ENCODE measurements at regions not wholly inside any gene's neighbourhood (a gene's known extent, or its start where the extent isn't known, plus 50 kb on each side); places are given as distances from the start of the nearest gene placed in this dataset.
"Not testable (repeated sequence)": the region's sequence is repeated elsewhere in the genome, so short reads cannot be mapped to it uniquely, and the experiment has no call there.

- DNase-seq (ENCODE audit: low read depth in 1 of 2, low spot score in 1 of 2): no peak
- Histone ChIP-seq H3K27ac (0 out of 6 replicates have a peak overlapping the region, but pooled peaks of 1 of the 2 experiments have one; percentile 8), H3K9me3 (no peaks in the 10 kb centered on the region), H3K4me1 (peaks cover 12% of the 10 kb centered on the region; the same call in 2 of the 3 replicates), H3K4me2 (peak overlapping the region; percentile 47), H3K4me3 (no peak overlapping the region)
- ChIA-PET CTCF (no interaction called here), POLR2A (no interaction called here)
- TF ChIP-seq, protein P1, sequence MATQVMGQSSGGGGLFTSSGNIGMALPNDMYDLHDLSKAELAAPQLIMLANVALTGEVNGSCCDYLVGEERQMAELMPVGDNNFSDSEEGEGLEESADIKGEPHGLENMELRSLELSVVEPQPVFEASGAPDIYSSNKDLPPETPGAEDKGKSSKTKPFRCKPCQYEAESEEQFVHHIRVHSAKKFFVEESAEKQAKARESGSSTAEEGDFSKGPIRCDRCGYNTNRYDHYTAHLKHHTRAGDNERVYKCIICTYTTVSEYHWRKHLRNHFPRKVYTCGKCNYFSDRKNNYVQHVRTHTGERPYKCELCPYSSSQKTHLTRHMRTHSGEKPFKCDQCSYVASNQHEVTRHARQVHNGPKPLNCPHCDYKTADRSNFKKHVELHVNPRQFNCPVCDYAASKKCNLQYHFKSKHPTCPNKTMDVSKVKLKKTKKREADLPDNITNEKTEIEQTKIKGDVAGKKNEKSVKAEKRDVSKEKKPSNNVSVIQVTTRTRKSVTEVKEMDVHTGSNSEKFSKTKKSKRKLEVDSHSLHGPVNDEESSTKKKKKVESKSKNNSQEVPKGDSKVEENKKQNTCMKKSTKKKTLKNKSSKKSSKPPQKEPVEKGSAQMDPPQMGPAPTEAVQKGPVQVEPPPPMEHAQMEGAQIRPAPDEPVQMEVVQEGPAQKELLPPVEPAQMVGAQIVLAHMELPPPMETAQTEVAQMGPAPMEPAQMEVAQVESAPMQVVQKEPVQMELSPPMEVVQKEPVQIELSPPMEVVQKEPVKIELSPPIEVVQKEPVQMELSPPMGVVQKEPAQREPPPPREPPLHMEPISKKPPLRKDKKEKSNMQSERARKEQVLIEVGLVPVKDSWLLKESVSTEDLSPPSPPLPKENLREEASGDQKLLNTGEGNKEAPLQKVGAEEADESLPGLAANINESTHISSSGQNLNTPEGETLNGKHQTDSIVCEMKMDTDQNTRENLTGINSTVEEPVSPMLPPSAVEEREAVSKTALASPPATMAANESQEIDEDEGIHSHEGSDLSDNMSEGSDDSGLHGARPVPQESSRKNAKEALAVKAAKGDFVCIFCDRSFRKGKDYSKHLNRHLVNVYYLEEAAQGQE (IDR thresholded peaks at IDR 0.05): no peak
- TF ChIP-seq KDM1A (IDR thresholded peaks at IDR 0.05; ENCODE audit: low read depth) (no peak), RFX5 (IDR thresholded peaks at IDR 0.05) (no peak), ZFP36 (IDR thresholded peaks at IDR 0.05; ENCODE audit: borderline replicate concordance, partially characterized antibody) (no peak), CBX8 (IDR thresholded peaks at IDR 0.05) (no peak), HEYL (CRISPR knock-in tag; IDR thresholded peaks at IDR 0.05) (no peak), ESRRA (IDR thresholded peaks at IDR 0.05; ENCODE audit: borderline replicate concordance, low read length) (no peak), SREBF2 (IDR thresholded peaks at IDR 0.05) (no peak), NR3C1 (IDR thresholded peaks at IDR 0.05) (no peak), EHF (CRISPR knock-in tag; IDR thresholded peaks at IDR 0.05) (no peak), RAD21 (conservative IDR thresholded peaks at IDR 0.05 in 1 of 2, IDR thresholded peaks at IDR 0.05 in 1 of 2) (no peak), ATOH8 (CRISPR knock-in tag; IDR thresholded peaks at IDR 0.05; ENCODE audit: low read depth) (no peak)
- TF ChIP-seq, protein P2, sequence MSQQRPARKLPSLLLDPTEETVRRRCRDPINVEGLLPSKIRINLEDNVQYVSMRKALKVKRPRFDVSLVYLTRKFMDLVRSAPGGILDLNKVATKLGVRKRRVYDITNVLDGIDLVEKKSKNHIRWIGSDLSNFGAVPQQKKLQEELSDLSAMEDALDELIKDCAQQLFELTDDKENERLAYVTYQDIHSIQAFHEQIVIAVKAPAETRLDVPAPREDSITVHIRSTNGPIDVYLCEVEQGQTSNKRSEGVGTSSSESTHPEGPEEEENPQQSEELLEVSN (IDR thresholded peaks at IDR 0.05; ENCODE audit: borderline replicate concordance, low read depth): no peak
- no peak for ATAC-seq
- no peak for FAIRE-seq
Observed at GRCh38 chr15:36161108-36161507, 418.3 kb upstream of the CDIN1 start.

DNA sequence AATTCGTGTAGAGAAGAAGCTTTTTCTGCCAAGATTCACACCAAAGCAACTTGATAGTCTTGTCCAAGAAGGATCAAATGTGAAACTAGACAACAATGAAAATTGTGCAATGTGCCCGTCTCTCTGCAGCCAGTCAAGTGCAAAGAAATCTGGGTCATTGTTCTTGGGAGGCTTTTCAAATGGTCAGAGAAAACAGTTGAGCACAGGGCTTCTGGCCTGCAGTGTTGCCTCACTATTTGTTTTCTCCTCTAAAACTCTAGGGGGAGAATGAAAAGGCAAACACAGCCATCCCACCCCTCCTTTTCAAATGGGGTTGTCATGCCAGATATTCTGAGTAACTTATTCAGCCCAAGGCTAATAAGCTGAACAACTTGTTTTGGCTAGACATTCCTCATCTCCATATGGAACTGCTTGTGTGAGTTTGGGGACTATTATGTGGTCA lies 417.6 kb upstream of the CDIN1 start:
- Histone ChIP-seq H3K4me1 (peaks cover 9% of the 10 kb centered on the region; the same call in 2 of the 3 replicates), H3K27ac (no peak overlapping the region), H3K4me3 (no peak overlapping the region), H3K9me3 (no peaks in the 10 kb centered on the region), H3K4me2 (peak overlapping the region; percentile 47)
- TF ChIP-seq CEBPB (IDR thresholded peaks at IDR 0.05): peak; percentile 39 to 74; a peak in 3 of 4 replicates
- no peak for TF ChIP-seq TP53 (CRISPR knock-in tag; IDR thresholded peaks at IDR 0.05)
- DNase-seq (ENCODE audit: low read depth in 1 of 2, low spot score in 1 of 2) (peak in 1 of 2 experiments; percentile 66), FAIRE-seq (no peak), ATAC-seq (peak in 1 of 2 experiments; percentile 54; a peak in 3 of 6 replicates)
- CTCF ChIA-PET: interaction anchor here (0.5 kb wide), 1 partner anchor 21 kb away, joined by 3 read pairs; no protein-coding TSS in a partner anchor
- 5% methylated on average over 2 of the region's 2 CpGs for WGBS (ENCODE audit: missing lambda C conversion rate)
- POLR2A ChIA-PET: no interaction called here

DNA sequence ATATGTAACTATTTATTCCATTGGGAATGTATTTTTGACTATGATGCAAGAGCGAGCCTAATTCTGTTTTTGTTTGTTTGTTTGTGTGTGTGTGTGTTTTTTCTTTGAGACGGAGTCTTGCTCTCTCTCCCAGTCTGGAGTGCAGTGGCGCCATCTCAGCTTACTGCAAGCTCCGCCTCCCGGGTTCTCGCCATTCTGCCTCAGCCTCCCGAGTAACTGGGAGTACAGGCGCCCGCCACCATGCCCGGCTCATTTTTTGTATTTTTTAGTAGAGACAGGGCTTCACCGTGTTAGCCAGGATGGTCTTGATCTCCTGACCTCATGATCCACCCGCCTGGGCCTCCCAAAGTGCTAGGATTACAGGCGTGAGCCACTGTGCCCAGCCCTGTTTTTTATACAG lies 415.4 kb upstream of the CDIN1 start:
- FAIRE-seq; DNase-seq (ENCODE audit: low read depth in 1 of 2, low spot score in 1 of 2); H3K27ac ChIP-seq; H3K4me2 ChIP-seq; H3K9me3 ChIP-seq; POLR2A ChIA-PET; H3K4me3 ChIP-seq; ATAC-seq; H3K4me1 ChIP-seq: not testable (repeated sequence)
- WGBS (ENCODE audit: missing lambda C conversion rate): 93% methylated on average over 13 of the region's 13 CpGs
- CTCF ChIA-PET: interaction anchor here (1.3 kb wide), 1 partner anchor 12 kb away, joined by 3 read pairs; no protein-coding TSS in a partner anchor

- POLR2A ChIA-PET: no interaction called here
- ATAC-seq (no peak), FAIRE-seq (no peak), DNase-seq (ENCODE audit: low read depth in 1 of 2, low spot score in 1 of 2) (no peak)
- Histone ChIP-seq H3K27ac (no peak overlapping the region), H3K4me2 (peak overlapping the region; percentile 25; the same call in 2 of the 3 replicates), H3K4me1 (peaks cover 25% of the 10 kb centered on the region; the same call in 2 of the 3 replicates), H3K4me3 (no peak overlapping the region), H3K9me3 (no peaks in the 10 kb centered on the region)
- WGBS (ENCODE audit: missing lambda C conversion rate): 56% methylated on average over 2 of the region's 2 CpGs
- CTCF ChIA-PET: no interaction called here
- TF ChIP-seq RAD21 (conservative IDR thresholded peaks at IDR 0.05 in 1 of 2, IDR thresholded peaks at IDR 0.05 in 1 of 2): no peak
- no peak for TF ChIP-seq SMC3 (IDR thresholded peaks at IDR 0.05)
- TF ChIP-seq FOSB (CRISPR knock-in tag; IDR thresholded peaks at IDR 0.05): no peak
- TF ChIP-seq TFCP2L1 (CRISPR knock-in tag; IDR thresholded peaks at IDR 0.05): no peak
- TF ChIP-seq EHF (CRISPR knock-in tag; IDR thresholded peaks at IDR 0.05): no peak
- no peak for TF ChIP-seq MAFK (IDR thresholded peaks at IDR 0.05; ENCODE audit: partially characterized antibody)
- no peak for TF ChIP-seq ZFP36 (IDR thresholded peaks at IDR 0.05; ENCODE audit: borderline replicate concordance, partially characterized antibody)
- no peak for TF ChIP-seq TP53 (CRISPR knock-in tag; IDR thresholded peaks at IDR 0.05)
- no peak for TF ChIP-seq HOXB13 (CRISPR knock-in tag; IDR thresholded peaks at IDR 0.05; ENCODE audit: low read depth)
- no peak for TF ChIP-seq FOSL2 (IDR thresholded peaks at IDR 0.05)
- TF ChIP-seq FOSL2 (CRISPR knock-in tag; IDR thresholded peaks at IDR 0.05): no peak
- no peak for TF ChIP-seq NFE2L2 (conservative IDR thresholded peaks at IDR 0.05; ENCODE audit: low read length)
- TF ChIP-seq, protein P2 (IDR thresholded peaks at IDR 0.05; ENCODE audit: borderline replicate concordance, low read depth): no peak
- TF ChIP-seq HDAC2 (IDR thresholded peaks at IDR 0.05): no peak
- TF ChIP-seq GATA3 (IDR thresholded peaks at IDR 0.05; ENCODE audit: borderline replicate concordance): no peak
Observed at GRCh38 chr15:36172955-36173354, 406.5 kb upstream of the CDIN1 start.
